Smooth muscle cell (in vitro differentiated cells): ENCODE measurements at regions not wholly inside any gene's neighbourhood (a gene's known extent, or its start where the extent isn't known, plus 50 kb on each side); places are given as distances from the start of the nearest gene placed in this dataset.
"Not testable (repeated sequence)": the region's sequence is repeated elsewhere in the genome, so short reads cannot be mapped to it uniquely, and the experiment has no call there.

Experiments used
- DNase-seq: peaks from one replicate; lab custom pipeline; 2025; ENCODE audit not compliant: unreplicated experiment; lab: John Stamatoyannopoulos, UW
- H2AFZ ChIP-seq: fragments of 200-600 bp; sonication (generic); 2 replicates; pipeline ENCODE4 v1.6.0; 2016; ENCODE audit warnings: antibody characterized with exemption, low read depth, mild to moderate bottlenecking
- H3F3A ChIP-seq: fragments of 200-600 bp; sonication (generic); 2 replicates; pipeline ENCODE4 v1.6.0; 2017; ENCODE audit warnings: antibody characterized with exemption, low read depth
- H3K27ac ChIP-seq: fragments of 200-600 bp; sonication (generic); 2 replicates; pipeline ENCODE4 v1.5.1; 2016; ENCODE audit warnings: low read depth, mild to moderate bottlenecking
- H3K27me3 ChIP-seq: fragments of 200-600 bp; sonication (generic); 2 replicates; pipeline ENCODE4 v1.6.1; 2016; ENCODE audit warnings: low read depth, mild to moderate bottlenecking
- H3K36me3 ChIP-seq: fragments of 200-600 bp; sonication (generic); 2 replicates; pipeline ENCODE4 v1.5.1; 2016; ENCODE audit warnings: low read depth
- H3K4me1 ChIP-seq: fragments of 200-600 bp; sonication (generic); 2 replicates; pipeline ENCODE4 v1.5.1; 2016; ENCODE audit warnings: low read depth
- H3K4me2 ChIP-seq: fragments of 200-600 bp; sonication (generic); 2 replicates; pipeline ENCODE4 v1.6.0; 2016; ENCODE audit warnings: mild to moderate bottlenecking
- H3K4me3 ChIP-seq: fragments of 200-600 bp; sonication (generic); 2 replicates; pipeline ENCODE4 v1.5.1; 2016; ENCODE audit warnings: mild to moderate bottlenecking
- H3K79me2 ChIP-seq: fragments of 200-600 bp; sonication (generic); 2 replicates; pipeline ENCODE4 v1.6.0; 2016; ENCODE audit warnings: low read depth, mild to moderate bottlenecking
- H3K9ac ChIP-seq: fragments of 200-600 bp; sonication (generic); 2 replicates; pipeline ENCODE4 v1.6.0; 2016; ENCODE audit warnings: low read depth
- H3K9me3 ChIP-seq: fragments of 200-600 bp; sonication (generic); replicated peaks from 2 replicates; pipeline ENCODE4 v1.5.1; 2016; ENCODE audit warnings: low read depth
- H4K20me1 ChIP-seq: fragments of 200-600 bp; sonication (generic); 2 replicates; pipeline ENCODE4 v1.6.0; 2016; ENCODE audit warnings: low read depth
- WGBS: methylation state at CpG from one replicate; pipeline ENCODE4 v1.1.7; 2016; ENCODE audit warnings: low lambda C conversion rate; 5-methylcytosine and 5-hydroxymethylcytosine counted together
- TF ChIP-seq, protein P1 (sequence below): fragments of 200-600 bp; sonication (generic); IDR thresholded peaks from 2 replicates; pipeline ENCODE4 v1.5.1; 2017; ENCODE audit warnings: borderline replicate concordance, mild to moderate bottlenecking, antibody characterized with exemption; ENCODE audit not compliant: insufficient read depth, poor library complexity, severe bottlenecking

GRCh38 chr16:5231246-5231759 is 133.7 kb upstream of the EEF2KMT start:
- no peaks in the 10 kb centered on the region for H3K79me2 ChIP-seq
- no peak overlapping the region for H3K4me2 ChIP-seq
- H3K36me3 ChIP-seq: no peaks in the 10 kb centered on the region
- no peak overlapping the region for H2AFZ ChIP-seq
- H3K27me3 ChIP-seq: peaks cover 5% of the 10 kb centered on the region
- no peak overlapping the region for H3K27ac ChIP-seq
- H3K9me3 ChIP-seq: no peaks in the 10 kb centered on the region
- no peak for DNase-seq
- no peaks in the 10 kb centered on the region for H3K4me1 ChIP-seq
- H3F3A ChIP-seq: no peaks in the 10 kb centered on the region
- no peak overlapping the region for H3K9ac ChIP-seq
- TF ChIP-seq, protein P1, sequence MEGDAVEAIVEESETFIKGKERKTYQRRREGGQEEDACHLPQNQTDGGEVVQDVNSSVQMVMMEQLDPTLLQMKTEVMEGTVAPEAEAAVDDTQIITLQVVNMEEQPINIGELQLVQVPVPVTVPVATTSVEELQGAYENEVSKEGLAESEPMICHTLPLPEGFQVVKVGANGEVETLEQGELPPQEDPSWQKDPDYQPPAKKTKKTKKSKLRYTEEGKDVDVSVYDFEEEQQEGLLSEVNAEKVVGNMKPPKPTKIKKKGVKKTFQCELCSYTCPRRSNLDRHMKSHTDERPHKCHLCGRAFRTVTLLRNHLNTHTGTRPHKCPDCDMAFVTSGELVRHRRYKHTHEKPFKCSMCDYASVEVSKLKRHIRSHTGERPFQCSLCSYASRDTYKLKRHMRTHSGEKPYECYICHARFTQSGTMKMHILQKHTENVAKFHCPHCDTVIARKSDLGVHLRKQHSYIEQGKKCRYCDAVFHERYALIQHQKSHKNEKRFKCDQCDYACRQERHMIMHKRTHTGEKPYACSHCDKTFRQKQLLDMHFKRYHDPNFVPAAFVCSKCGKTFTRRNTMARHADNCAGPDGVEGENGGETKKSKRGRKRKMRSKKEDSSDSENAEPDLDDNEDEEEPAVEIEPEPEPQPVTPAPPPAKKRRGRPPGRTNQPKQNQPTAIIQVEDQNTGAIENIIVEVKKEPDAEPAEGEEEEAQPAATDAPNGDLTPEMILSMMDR: no peak
- 71% methylated on average over 5 of the region's 5 CpGs for WGBS
- no peaks in the 10 kb centered on the region for H4K20me1 ChIP-seq
- no peak overlapping the region for H3K4me3 ChIP-seq

GRCh38 chr16:5228369-5228768 is 130.8 kb upstream of the EEF2KMT start:
- H2AFZ ChIP-seq: no peak overlapping the region
- H3K9me3 ChIP-seq: no peaks in the 10 kb centered on the region
- H3F3A ChIP-seq: no peaks in the 10 kb centered on the region
- TF ChIP-seq, protein P1: no peak
- no peak overlapping the region for H3K27ac ChIP-seq
- no peaks in the 10 kb centered on the region for H3K4me1 ChIP-seq
- no peak overlapping the region for H3K4me3 ChIP-seq
- no peaks in the 10 kb centered on the region for H3K36me3 ChIP-seq
- no peaks in the 10 kb centered on the region for H3K27me3 ChIP-seq
- no peak overlapping the region for H3K9ac ChIP-seq
- no peak overlapping the region for H3K4me2 ChIP-seq
- no peaks in the 10 kb centered on the region for H4K20me1 ChIP-seq
- 65% methylated on average over 2 of the region's 3 CpGs for WGBS
- no peaks in the 10 kb centered on the region for H3K79me2 ChIP-seq
- DNase-seq: no peak

GRCh38 chr16:5225931-5226655 is 128.5 kb upstream of the EEF2KMT start:
- 73% methylated on average over 10 of the region's 10 CpGs for WGBS
- Histone ChIP-seq H2AFZ (no peak overlapping the region), H3K9me3 (no peaks in the 10 kb centered on the region), H3K36me3 (no peaks in the 10 kb centered on the region), H4K20me1 (no peaks in the 10 kb centered on the region), H3K9ac (no peak overlapping the region), H3K4me1 (no peaks in the 10 kb centered on the region), H3K79me2 (no peaks in the 10 kb centered on the region), H3K4me3 (no peak overlapping the region), H3K27ac (no peak overlapping the region), H3K27me3 (no peaks in the 10 kb centered on the region), H3K4me2 (no peak overlapping the region), H3F3A (no peaks in the 10 kb centered on the region)
- TF ChIP-seq, protein P1: no peak
- DNase-seq: no peak

- Histone ChIP-seq H3K27ac (no peak overlapping the region), H3K4me1 (no peaks in the 10 kb centered on the region), H4K20me1 (no peaks in the 10 kb centered on the region), H3K4me3 (no peak overlapping the region), H3K79me2 (no peaks in the 10 kb centered on the region), H3K9me3 (no peaks in the 10 kb centered on the region), H3K4me2 (no peak overlapping the region), H3F3A (no peaks in the 10 kb centered on the region), H3K9ac (no peak overlapping the region), H3K27me3 (no peaks in the 10 kb centered on the region), H2AFZ (no peak overlapping the region), H3K36me3 (no peaks in the 10 kb centered on the region)
- DNase-seq: no peak
- WGBS: 94% methylated on average over 4 of the region's 4 CpGs
- TF ChIP-seq, protein P1: no peak
These were observed 125.2 kb upstream of the EEF2KMT start for GRCh38 chr16:5222761-5223160.

- not testable (repeated sequence) for H2AFZ ChIP-seq, H3K4me1 ChIP-seq, H3K79me2 ChIP-seq, DNase-seq, H3K36me3 ChIP-seq, H3K4me3 ChIP-seq, H3K27me3 ChIP-seq, H3K4me2 ChIP-seq, H4K20me1 ChIP-seq, H3K27ac ChIP-seq, H3K9me3 ChIP-seq, H3K9ac ChIP-seq, H3F3A ChIP-seq
- 95% methylated on average over 20 of the region's 20 CpGs for WGBS
These were observed 124.2 kb upstream of the EEF2KMT start for GRCh38 chr16:5221831-5222230.
